ENCODE measurements at regions not wholly inside any gene's neighbourhood (a gene's known extent, or its start where the extent isn't known, plus 50 kb on each side); places are given as distances from the start of the nearest gene placed in this dataset.

DNA sequence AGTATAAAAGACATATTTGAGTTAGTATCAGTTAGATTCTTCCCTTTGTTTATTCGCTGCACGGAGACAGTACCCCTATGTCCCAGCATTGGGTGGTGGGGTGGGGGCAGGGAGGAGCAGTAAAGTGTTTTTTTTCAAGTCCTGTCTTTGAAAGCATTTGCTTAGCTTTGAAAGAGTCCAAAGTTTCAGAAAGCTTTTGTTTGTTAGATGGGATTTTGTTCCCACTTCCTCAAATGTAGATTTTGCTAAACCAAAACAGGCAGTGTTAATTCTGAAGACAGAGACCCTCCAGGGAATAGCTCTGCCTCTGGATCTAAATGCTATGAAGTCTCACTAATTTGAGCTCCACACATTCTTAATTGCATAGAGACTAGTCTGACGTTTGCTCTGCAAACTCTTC is 114.6 kb upstream of the KCNAB1 start:
- Histone ChIP-seq H3K27me3 (replicated peaks; ENCODE audit: control insufficient read depth, insufficient read depth, low read length) (no peaks in the 10 kb centered on the region), H3K4me3 (ENCODE audit: low read depth, low read length) (no peak overlapping the region), H3K4me1 (peaks cover 4% of the 10 kb centered on the region; the same call in 1 of the 2 replicates), H3K9me3 (no peaks in the 10 kb centered on the region), H3K36me3 (ENCODE audit: control insufficient read depth, insufficient read depth, low read length) (no peaks in the 10 kb centered on the region)
- H3K27ac Mint-ChIP-seq (ENCODE audit: unreplicated experiment) = no peak overlapping the region
- no peaks in the 10 kb centered on the region for H3K36me3 Mint-ChIP-seq (ENCODE audit: insufficient read depth, unreplicated experiment)
- BruUV-seq (replicated peaks) = no TSS peak
- TF ChIP-seq, protein P1, sequence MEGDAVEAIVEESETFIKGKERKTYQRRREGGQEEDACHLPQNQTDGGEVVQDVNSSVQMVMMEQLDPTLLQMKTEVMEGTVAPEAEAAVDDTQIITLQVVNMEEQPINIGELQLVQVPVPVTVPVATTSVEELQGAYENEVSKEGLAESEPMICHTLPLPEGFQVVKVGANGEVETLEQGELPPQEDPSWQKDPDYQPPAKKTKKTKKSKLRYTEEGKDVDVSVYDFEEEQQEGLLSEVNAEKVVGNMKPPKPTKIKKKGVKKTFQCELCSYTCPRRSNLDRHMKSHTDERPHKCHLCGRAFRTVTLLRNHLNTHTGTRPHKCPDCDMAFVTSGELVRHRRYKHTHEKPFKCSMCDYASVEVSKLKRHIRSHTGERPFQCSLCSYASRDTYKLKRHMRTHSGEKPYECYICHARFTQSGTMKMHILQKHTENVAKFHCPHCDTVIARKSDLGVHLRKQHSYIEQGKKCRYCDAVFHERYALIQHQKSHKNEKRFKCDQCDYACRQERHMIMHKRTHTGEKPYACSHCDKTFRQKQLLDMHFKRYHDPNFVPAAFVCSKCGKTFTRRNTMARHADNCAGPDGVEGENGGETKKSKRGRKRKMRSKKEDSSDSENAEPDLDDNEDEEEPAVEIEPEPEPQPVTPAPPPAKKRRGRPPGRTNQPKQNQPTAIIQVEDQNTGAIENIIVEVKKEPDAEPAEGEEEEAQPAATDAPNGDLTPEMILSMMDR (IDR thresholded peaks at IDR 0.05; ENCODE audit: insufficient read depth in 1 of 2, low read depth in 1 of 2, low read length in 1 of 2, severe bottlenecking in 1 of 2, unreplicated experiment in 1 of 2) = no peak
- intact Hi-C loops (cut with micrococcal nuclease; ENCODE audit: unreplicated experiment) = no loop called here
- no peak overlapping the region for H3K4me3 Mint-ChIP-seq (ENCODE audit: unreplicated experiment)
- no peaks in the 10 kb centered on the region for H3K9me3 Mint-ChIP-seq (ENCODE audit: unreplicated experiment)
- H3K27me3 Mint-ChIP-seq (ENCODE audit: insufficient read depth, unreplicated experiment) = peaks cover 17% of the 10 kb centered on the region
- no peaks in the 10 kb centered on the region for H3K4me1 Mint-ChIP-seq (ENCODE audit: low read depth, unreplicated experiment)
- CTCF ChIA-PET = no interaction called here
- no peak for DNase-seq
- POLR2A ChIA-PET = no interaction called here

DNA sequence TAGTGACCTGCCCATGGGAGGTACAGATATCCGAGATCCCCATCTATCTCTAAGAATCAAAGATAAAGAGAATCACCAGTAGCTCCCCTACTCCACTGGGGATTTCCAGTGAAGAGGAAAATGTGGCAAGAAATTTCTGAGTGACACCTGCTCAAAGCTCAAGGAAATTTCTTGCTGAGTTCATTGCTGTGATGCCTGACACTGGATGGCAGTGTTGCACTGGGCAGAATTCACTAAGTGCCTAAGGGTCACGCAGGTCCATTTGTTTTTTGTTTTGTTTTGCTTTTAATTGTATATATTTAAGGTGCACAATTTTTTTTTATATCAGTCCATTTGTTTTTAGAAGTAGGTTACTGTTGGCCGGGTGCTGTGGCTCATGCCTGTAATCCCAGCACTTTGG is 109.5 kb upstream of the KCNAB1 start:
- Histone ChIP-seq H3K4me1 (peaks cover 3% of the 10 kb centered on the region; the same call in 1 of the 2 replicates), H3K9me3 (no peaks in the 10 kb centered on the region), H3K4me3 (ENCODE audit: low read depth, low read length) (no peak overlapping the region), H3K27me3 (replicated peaks; ENCODE audit: control insufficient read depth, insufficient read depth, low read length) (no peaks in the 10 kb centered on the region), H3K36me3 (ENCODE audit: control insufficient read depth, insufficient read depth, low read length) (no peaks in the 10 kb centered on the region)
- TF ChIP-seq, protein P1 (IDR thresholded peaks at IDR 0.05; ENCODE audit: insufficient read depth in 1 of 2, low read depth in 1 of 2, low read length in 1 of 2, severe bottlenecking in 1 of 2, unreplicated experiment in 1 of 2) = peak in 1 of 2 experiments; percentile 65
- intact Hi-C loops (cut with micrococcal nuclease; ENCODE audit: unreplicated experiment) = loop anchor here (1.0 kb wide), 1 partner anchor 139 kb away; no protein-coding TSS in a partner anchor
- no TSS peak for BruUV-seq (replicated peaks)
- Mint-ChIP-seq H3K9me3 (ENCODE audit: unreplicated experiment) (no peaks in the 10 kb centered on the region), H3K36me3 (ENCODE audit: insufficient read depth, unreplicated experiment) (no peaks in the 10 kb centered on the region), H3K4me3 (ENCODE audit: unreplicated experiment) (no peak overlapping the region), H3K4me1 (ENCODE audit: low read depth, unreplicated experiment) (no peaks in the 10 kb centered on the region), H3K27ac (ENCODE audit: unreplicated experiment) (no peak overlapping the region), H3K27me3 (ENCODE audit: insufficient read depth, unreplicated experiment) (peaks cover 5% of the 10 kb centered on the region)
- DNase-seq = peak; percentile 36 to 39
- ChIA-PET POLR2A (interaction anchor here (0.6 kb wide), 1 partner anchor 520 kb away, joined by 3 read pairs; no protein-coding TSS in a partner anchor), CTCF (no interaction called here)

DNA sequence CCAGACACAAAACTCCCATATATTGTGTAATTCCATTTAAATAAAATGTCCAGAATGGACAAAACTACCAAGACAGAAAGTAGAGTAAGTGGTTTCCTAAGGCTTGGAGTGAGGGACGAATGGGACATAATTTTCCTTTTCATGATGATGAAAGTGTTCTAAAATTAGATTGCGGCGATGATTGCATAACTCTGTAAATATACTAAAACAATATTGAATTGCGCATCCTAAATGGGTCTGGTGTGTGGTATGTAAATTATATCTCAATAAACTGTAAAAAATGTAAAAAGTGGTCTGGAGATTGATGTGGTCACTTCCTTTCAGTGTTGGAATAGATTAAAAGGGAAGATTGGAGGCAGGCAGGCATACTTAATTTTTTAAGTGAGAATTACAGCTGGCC is 105.9 kb upstream of the KCNAB1 start:
- H3K27ac Mint-ChIP-seq (ENCODE audit: unreplicated experiment) = no peak overlapping the region
- DNase-seq = no peak
- no peaks in the 10 kb centered on the region for H3K27me3 Mint-ChIP-seq (ENCODE audit: insufficient read depth, unreplicated experiment)
- H3K36me3 Mint-ChIP-seq (ENCODE audit: insufficient read depth, unreplicated experiment) = no peaks in the 10 kb centered on the region
- intact Hi-C loops (cut with micrococcal nuclease; ENCODE audit: unreplicated experiment) = no loop called here
- H3K4me1 Mint-ChIP-seq (ENCODE audit: low read depth, unreplicated experiment) = no peaks in the 10 kb centered on the region
- H3K9me3 ChIP-seq = no peaks in the 10 kb centered on the region
- no peaks in the 10 kb centered on the region for H3K4me1 ChIP-seq
- H3K36me3 ChIP-seq (ENCODE audit: control insufficient read depth, insufficient read depth, low read length) = no peaks in the 10 kb centered on the region
- ChIA-PET CTCF (no interaction called here), POLR2A (no interaction called here)
- no peak overlapping the region for H3K4me3 ChIP-seq (ENCODE audit: low read depth, low read length)
- no peaks in the 10 kb centered on the region for H3K9me3 Mint-ChIP-seq (ENCODE audit: unreplicated experiment)
- no peak overlapping the region for H3K4me3 Mint-ChIP-seq (ENCODE audit: unreplicated experiment)
- no peaks in the 10 kb centered on the region for H3K27me3 ChIP-seq (replicated peaks; ENCODE audit: control insufficient read depth, insufficient read depth, low read length)
- no TSS peak for BruUV-seq (replicated peaks)
- TF ChIP-seq, protein P1 (IDR thresholded peaks at IDR 0.05; ENCODE audit: insufficient read depth in 1 of 2, low read depth in 1 of 2, low read length in 1 of 2, severe bottlenecking in 1 of 2, unreplicated experiment in 1 of 2) = no peak
